Tibial nerve (tissue), 4 donors: ENCODE measurements at regions not wholly inside any gene's neighbourhood (a gene's known extent, or its start where the extent isn't known, plus 50 kb on each side); places are given as distances from the start of the nearest gene placed in this dataset.

Experiments
- DNase-seq, 2 donors: peaks; one replicate each; pipeline ENCODE4 v3.0.0-alpha.2; 2019; ENCODE audit warnings: low spot score in 2 of 2
- H3K27ac ChIP-seq, 4 donors: fragments of 200-600 bp; sonication (generic) in 3 of 4; one replicate each; pipeline ENCODE4 v1.5.1; 2017 to 2019; ENCODE audit warnings: mild to moderate bottlenecking in 1 of 4
- H3K27me3 ChIP-seq, 2 donors: fragments of 200-600 bp; sonication (generic) in 1 of 2; one replicate each; pipeline versions ENCODE4 v1.5.1 to v1.6.0; 2017 to 2019
- H3K36me3 ChIP-seq, 3 donors: fragments of 200-600 bp; sonication (generic); one replicate each; pipeline ENCODE4 v1.5.1; 2018 to 2019
- H3K4me1 ChIP-seq, 4 donors: fragments of 200-600 bp; sonication (generic) in 3 of 4; one replicate each; pipeline ENCODE4 v1.5.1; 2017 to 2019
- H3K4me3 ChIP-seq, 4 donors: fragments of 200-600 bp; sonication (generic) in 3 of 4; one replicate each; pipeline ENCODE4 v1.5.1; 2017 to 2019; ENCODE audit warnings: mild to moderate bottlenecking in 1 of 4, moderate library complexity in 1 of 4
- H3K9me3 ChIP-seq, 4 donors: fragments of 200-600 bp; sonication (generic) in 3 of 4; one replicate each; pipeline ENCODE4 v1.5.1; 2017 to 2019
- EP300 ChIP-seq, 2 donors: sonication (generic); formaldehyde crosslinking; IDR thresholded peaks; one replicate each; pipeline ENCODE4 v1.6.1; 2017; ENCODE audit warnings: antibody characterized with exemption in 2 of 2, mild to moderate bottlenecking in 1 of 2
- POLR2A ChIP-seq, 2 donors: fragments of 450-650 bp; IDR thresholded peaks; one replicate each; pipeline ENCODE4 v1.6.1; 2017; ENCODE audit warnings: antibody characterized with exemption in 2 of 2, mild to moderate bottlenecking in 2 of 2, moderate library complexity in 2 of 2
- WGBS, 2 donors: methylation state at CpG; one replicate each; pipeline ENCODE4 v1.1.5; 2018; 5-methylcytosine and 5-hydroxymethylcytosine counted together
- TF ChIP-seq, protein P1 (sequence below), 5 experiments: fragments of 200-600 bp in 3 of 5; fragments of 450-650 bp in 2 of 5; sonication (generic) in 3 of 5; IDR thresholded peaks; one replicate each; pipeline ENCODE4 v1.5.1; 2016 to 2019; ENCODE audit warnings: antibody characterized with exemption in 5 of 5, mild to moderate bottlenecking in 3 of 5, moderate library complexity in 2 of 5

DNA sequence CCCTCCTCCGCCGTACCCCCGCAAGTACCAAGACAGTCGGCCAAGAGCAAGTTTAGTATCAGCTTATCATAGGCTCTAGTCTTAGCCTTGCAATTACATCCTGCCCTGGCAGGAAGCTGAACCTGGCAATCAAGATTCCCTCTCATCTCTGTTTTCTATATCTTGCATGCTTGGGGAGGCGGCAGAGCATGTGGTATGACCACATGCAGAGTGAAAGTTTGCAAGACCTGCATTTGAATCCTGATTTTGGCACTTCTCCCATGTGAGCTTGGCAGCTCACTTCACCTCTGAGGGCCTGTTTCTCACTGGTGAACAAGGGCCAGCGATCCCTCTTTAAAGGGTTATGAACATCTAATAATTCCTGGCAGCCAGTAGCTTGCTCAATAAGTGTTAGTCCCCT lies 106.1 kb upstream of the FRMD4B start:
- no peak overlapping the region for H3K27ac ChIP-seq
- peaks cover 0 to 18% (median 3%) of the 10 kb centered on the region in 4 donors for H3K4me1 ChIP-seq
- TF ChIP-seq EP300 (IDR thresholded peaks at IDR 0.05) (no peak), POLR2A (IDR thresholded peaks at IDR 0.05) (no peak)
- TF ChIP-seq, protein P1, sequence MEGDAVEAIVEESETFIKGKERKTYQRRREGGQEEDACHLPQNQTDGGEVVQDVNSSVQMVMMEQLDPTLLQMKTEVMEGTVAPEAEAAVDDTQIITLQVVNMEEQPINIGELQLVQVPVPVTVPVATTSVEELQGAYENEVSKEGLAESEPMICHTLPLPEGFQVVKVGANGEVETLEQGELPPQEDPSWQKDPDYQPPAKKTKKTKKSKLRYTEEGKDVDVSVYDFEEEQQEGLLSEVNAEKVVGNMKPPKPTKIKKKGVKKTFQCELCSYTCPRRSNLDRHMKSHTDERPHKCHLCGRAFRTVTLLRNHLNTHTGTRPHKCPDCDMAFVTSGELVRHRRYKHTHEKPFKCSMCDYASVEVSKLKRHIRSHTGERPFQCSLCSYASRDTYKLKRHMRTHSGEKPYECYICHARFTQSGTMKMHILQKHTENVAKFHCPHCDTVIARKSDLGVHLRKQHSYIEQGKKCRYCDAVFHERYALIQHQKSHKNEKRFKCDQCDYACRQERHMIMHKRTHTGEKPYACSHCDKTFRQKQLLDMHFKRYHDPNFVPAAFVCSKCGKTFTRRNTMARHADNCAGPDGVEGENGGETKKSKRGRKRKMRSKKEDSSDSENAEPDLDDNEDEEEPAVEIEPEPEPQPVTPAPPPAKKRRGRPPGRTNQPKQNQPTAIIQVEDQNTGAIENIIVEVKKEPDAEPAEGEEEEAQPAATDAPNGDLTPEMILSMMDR (IDR thresholded peaks at IDR 0.05) = no peak

DNA sequence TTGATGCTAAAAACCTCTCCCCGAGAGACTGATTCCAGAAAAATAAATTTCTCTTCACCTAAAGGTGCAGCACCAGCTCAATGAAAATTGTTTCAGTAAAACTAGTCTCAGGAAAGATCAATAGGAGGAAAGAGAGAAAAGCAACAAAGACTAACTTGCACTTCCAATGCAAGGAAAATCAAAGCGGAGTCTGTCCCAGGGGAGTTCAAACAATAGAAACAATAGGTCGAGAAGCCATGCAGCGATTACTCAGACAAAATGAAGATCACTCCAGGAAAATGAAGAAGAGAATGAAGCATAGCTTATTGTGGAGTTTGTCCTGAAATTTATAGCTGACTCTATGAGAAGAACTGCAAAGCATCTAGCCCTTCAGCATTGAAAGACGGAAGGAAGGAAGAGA lies 105.1 kb upstream of the FRMD4B start:
- WGBS, 2 donors = 58% methylated on average over 5 of the region's 5 CpGs
- H3K27ac ChIP-seq = no peak overlapping the region
- no peak for TF ChIP-seq POLR2A (IDR thresholded peaks at IDR 0.05)
- no peak for TF ChIP-seq EP300 (IDR thresholded peaks at IDR 0.05)
- TF ChIP-seq, protein P1 (IDR thresholded peaks at IDR 0.05) = no peak
- no peaks in the 10 kb centered on the region for H3K9me3 ChIP-seq
- no peaks in the 10 kb centered on the region for H3K27me3 ChIP-seq
- H3K4me3 ChIP-seq = no peak overlapping the region
- no peaks in the 10 kb centered on the region for H3K36me3 ChIP-seq
- H3K4me1 ChIP-seq = peaks cover 0 to 18% (median 3%) of the 10 kb centered on the region in 4 donors
- DNase-seq = no peak

More for the DNA sequence above, 106.1 kb upstream of the FRMD4B start:
- no peaks in the 10 kb centered on the region for H3K9me3 ChIP-seq
- WGBS, 2 donors = 86 to 89% methylated on average over 6 of the region's 6 CpGs
- H3K4me3 ChIP-seq = no peak overlapping the region
- H3K36me3 ChIP-seq = no peaks in the 10 kb centered on the region
- no peak for DNase-seq
- no peaks in the 10 kb centered on the region for H3K27me3 ChIP-seq

DNA sequence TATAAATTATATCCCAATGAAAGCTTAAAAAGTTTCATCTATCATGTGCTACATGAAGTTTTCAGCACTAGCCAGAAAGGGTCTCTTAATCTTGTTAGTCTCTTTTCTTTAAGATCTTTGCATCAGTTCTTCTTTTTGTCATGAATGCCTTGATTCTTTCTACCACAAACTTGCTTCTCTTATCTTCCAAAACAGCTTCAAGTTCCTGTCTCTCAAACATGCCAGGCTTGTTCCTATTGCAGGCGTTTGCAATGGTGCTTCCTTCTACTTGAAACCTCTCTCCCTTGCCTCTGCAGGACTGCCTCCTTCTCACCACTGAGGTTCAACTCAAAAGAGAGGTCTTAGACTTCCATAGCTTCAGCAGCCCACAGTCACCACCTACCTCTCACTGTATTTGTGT lies 104.3 kb upstream of the FRMD4B start:
- Histone ChIP-seq H3K27me3 (no peaks in the 10 kb centered on the region), H3K4me3 (no peak overlapping the region), H3K27ac (no peak overlapping the region), H3K9me3 (no peaks in the 10 kb centered on the region), H3K4me1 (peaks cover 0 to 23% (median 3%) of the 10 kb centered on the region in 4 donors), H3K36me3 (no peaks in the 10 kb centered on the region)
- TF ChIP-seq POLR2A (IDR thresholded peaks at IDR 0.05) = no peak
- TF ChIP-seq, protein P1 (IDR thresholded peaks at IDR 0.05) = no peak
- TF ChIP-seq EP300 (IDR thresholded peaks at IDR 0.05) = no peak
- DNase-seq = no peak
- WGBS, 2 donors = 48 to 56% methylated on average over 1 of the region's 1 CpG

DNA sequence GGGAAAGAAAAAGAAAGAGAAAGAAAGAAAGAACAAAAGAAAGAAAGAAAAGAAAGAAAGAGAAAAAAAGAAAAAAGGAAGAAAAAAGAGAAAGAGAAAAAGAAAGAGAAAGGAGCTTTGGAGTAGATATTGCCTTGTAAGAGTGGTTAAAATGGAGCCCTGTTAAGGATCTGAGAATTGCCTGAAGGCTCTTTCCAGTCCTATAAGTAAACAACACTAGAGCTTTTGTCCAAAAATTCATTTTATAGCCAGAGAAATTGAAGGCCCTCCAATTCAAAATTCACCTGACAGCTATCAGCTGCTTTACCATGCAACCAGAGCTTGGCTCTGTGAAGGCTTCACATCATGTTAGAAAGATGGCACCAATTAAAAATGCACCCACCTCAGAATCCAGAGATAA lies 102.1 kb upstream of the FRMD4B start:
- Histone ChIP-seq H3K36me3 (no peaks in the 10 kb centered on the region), H3K9me3 (no peaks in the 10 kb centered on the region), H3K27me3 (no peaks in the 10 kb centered on the region), H3K4me1 (peaks cover 0 to 31% (median 3%) of the 10 kb centered on the region in 4 donors), H3K4me3 (no peak overlapping the region), H3K27ac (no peak overlapping the region)
- TF ChIP-seq POLR2A (IDR thresholded peaks at IDR 0.05) (no peak), EP300 (IDR thresholded peaks at IDR 0.05) (no peak)
- TF ChIP-seq, protein P1 (IDR thresholded peaks at IDR 0.05) = no peak
- DNase-seq = no peak

DNA sequence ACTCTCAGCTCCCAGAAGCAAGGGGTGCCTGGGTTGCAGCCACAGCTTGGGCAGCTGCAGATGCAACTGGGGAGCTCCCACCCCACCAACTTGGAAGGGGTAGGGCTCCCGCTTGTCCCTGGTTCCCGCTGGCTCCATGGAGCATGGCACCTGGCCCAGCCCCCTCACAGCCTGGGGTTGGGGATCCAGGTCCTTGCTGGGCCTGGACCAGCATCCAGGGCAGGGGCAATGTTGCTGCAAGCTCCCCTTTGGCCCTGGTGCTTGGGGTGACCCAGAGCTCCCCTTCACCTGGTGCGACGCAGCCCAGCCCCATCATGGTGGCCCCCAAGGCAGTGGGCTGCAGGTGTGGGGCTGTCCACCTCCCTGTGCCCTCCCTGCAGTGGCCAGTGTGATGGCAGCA lies 99.6 kb upstream of the FRMD4B start:
- Histone ChIP-seq H3K4me1 (peaks cover 0 to 23% (median 0%) of the 10 kb centered on the region in 4 donors), H3K27ac (no peak overlapping the region), H3K4me3 (no peak overlapping the region), H3K9me3 (no peaks in the 10 kb centered on the region), H3K36me3 (no peaks in the 10 kb centered on the region), H3K27me3 (no peaks in the 10 kb centered on the region)
- WGBS, 2 donors = 96 to 100% methylated on average over 3 to 4 of the region's 4 CpGs
- DNase-seq = no peak
- TF ChIP-seq, protein P1 (IDR thresholded peaks at IDR 0.05) = no peak
- TF ChIP-seq EP300 (IDR thresholded peaks at IDR 0.05) (no peak), POLR2A (IDR thresholded peaks at IDR 0.05) (no peak)
